ENCODE measurements at regions not wholly inside any gene's neighbourhood (a gene's known extent, or its start where the extent isn't known, plus 50 kb on each side); places are given as distances from the start of the nearest gene placed in this dataset.

DNA sequence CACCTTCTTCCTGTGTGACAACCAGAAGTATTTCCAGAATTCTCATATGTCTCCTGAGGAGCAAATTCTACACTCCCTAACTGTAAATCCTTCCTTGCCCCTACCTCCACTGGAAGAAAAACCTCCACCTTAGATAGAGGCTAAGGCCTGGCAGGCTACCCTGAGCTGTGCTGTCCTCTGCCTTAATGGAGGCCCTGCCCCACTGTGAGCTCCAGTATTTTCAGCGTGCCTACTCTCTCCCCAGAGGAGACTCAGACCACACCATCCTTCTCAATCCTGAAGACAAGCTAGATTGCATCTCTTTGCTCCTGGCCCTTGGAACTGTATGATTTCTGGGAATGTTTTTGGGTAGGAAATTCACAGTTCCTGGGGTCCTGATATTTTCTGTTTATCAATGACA is 110.0 kb upstream of the OBI1 start:
- TF ChIP-seq, protein P1, sequence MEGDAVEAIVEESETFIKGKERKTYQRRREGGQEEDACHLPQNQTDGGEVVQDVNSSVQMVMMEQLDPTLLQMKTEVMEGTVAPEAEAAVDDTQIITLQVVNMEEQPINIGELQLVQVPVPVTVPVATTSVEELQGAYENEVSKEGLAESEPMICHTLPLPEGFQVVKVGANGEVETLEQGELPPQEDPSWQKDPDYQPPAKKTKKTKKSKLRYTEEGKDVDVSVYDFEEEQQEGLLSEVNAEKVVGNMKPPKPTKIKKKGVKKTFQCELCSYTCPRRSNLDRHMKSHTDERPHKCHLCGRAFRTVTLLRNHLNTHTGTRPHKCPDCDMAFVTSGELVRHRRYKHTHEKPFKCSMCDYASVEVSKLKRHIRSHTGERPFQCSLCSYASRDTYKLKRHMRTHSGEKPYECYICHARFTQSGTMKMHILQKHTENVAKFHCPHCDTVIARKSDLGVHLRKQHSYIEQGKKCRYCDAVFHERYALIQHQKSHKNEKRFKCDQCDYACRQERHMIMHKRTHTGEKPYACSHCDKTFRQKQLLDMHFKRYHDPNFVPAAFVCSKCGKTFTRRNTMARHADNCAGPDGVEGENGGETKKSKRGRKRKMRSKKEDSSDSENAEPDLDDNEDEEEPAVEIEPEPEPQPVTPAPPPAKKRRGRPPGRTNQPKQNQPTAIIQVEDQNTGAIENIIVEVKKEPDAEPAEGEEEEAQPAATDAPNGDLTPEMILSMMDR (IDR thresholded peaks at IDR 0.05; ENCODE audit: control extremely low read depth in 1 of 3, insufficient read depth in 1 of 3, low read depth in 1 of 3, low read length in 3 of 3) = no peak
- TF ChIP-seq POLR2A (IDR thresholded peaks at IDR 0.05; ENCODE audit: control extremely low read depth in 1 of 2, low read depth in 2 of 2, low read length in 2 of 2) (no peak), YY1 (IDR thresholded peaks at IDR 0.05; ENCODE audit: low read depth, low read length) (no peak), CBX5 (IDR thresholded peaks at IDR 0.05; ENCODE audit: low read depth, low read length) (no peak), EZH2 (IDR thresholded peaks at IDR 0.05; ENCODE audit: low read depth, low read length, severe bottlenecking) (no peak), JUN (IDR thresholded peaks at IDR 0.05; ENCODE audit: low read depth, low read length) (no peak)

Measured in H1 (cell line).